GM03348 (cell line): ENCODE measurements at regions not wholly inside any gene's neighbourhood (a gene's known extent, or its start where the extent isn't known, plus 50 kb on each side); places are given as distances from the start of the nearest gene placed in this dataset.
A peak's percentile ranks its signal among the peaks of the same experiment; 100 is the strongest.

Source experiments
- DNase-seq: peaks from one replicate; pipeline ENCODE4 v3.0.0; 2012; ENCODE audit warnings: low spot score

GRCh38 chr7:12741951-12742575 is 54.6 kb downstream of the ARL4A start:
- no peak for DNase-seq

DNA sequence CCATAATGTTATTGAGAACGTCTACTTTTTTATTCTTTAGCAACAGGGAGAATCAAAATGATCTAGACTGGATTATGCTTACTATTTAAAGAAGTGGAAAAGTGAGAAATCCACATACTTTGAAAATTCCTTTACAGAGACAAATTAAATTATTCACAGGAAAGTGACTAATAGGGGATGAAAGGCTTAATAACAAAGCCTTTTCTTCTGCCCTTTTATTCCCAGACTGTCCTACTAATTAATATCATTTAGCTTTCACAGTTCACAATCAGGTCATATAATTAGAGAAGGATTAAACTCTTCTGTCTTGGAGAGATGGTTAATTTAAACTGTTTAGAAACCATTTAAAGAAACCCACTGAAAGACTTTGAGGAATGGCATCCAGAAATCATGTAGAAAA is 58.8 kb downstream of the ARL4A start:
- DNase-seq, result no peak

DNA sequence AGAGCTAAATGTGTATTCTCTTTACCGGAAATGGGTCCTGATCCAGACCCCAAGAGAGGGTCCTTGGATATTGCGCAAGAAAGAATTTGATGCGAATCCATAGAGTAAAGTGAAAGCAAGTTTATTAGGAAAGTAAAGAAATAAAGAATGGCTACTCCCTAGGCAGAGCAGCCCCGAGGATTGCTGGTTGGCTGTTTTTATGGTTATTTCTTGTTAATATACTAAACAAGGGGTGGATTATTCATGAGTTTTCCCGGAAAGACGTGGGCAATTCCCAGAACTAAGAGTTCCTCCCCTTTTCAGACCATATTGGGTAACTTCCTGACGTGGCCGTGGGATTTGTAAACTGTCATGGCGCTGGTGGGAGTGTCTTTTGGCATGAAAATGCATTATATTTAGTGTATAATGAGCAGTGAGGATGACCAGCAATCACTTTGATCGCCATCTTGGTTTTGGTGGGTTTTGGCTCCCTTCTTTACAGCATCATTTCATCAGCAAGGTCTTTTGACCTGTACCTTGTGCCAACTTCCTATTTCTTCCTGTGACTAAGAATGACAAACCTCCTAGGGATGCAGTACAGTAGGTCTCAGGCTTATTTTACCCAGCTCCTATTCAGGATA is 60.4 kb downstream of the ARL4A start:
- DNase-seq, result no peak

DNA sequence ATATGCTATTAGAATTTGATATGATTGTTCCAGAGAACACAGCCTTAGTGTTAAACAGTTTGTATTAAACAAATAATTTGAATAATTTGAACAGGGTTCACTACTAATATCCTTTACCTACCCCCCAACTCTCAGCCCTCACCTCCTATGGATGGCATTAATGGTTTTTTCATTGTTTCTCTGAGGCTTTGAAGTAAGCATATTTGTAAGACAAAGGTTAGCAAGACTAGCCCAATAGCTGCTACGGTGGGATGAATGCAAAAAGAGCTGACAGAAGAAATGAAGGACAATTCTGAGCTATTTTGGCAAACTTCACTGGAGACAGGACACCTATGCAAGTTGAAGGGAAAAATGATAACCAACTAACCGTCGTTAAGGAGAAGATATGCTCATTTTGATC is 61.6 kb downstream of the ARL4A start:
- no peak for DNase-seq

DNA sequence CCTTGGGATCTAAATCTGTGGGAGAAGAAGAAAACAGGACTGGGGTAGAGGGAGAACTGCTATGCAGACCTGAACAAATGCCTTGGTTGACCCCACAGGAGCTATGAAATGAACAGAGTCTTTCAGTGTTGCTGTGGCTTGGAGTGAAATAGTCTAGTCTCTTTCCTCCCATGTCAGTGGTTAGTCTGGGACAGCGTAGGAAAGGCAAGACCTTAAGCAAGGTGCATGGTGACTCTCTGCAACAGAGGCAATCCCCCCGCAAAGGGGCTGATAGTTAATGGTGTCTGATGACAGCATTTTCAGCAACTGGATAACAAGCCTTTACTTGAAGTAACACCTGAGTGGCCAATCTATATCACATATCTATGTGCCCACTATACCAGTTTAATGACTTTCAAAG is 62.3 kb downstream of the ARL4A start:
- no peak for DNase-seq

DNA sequence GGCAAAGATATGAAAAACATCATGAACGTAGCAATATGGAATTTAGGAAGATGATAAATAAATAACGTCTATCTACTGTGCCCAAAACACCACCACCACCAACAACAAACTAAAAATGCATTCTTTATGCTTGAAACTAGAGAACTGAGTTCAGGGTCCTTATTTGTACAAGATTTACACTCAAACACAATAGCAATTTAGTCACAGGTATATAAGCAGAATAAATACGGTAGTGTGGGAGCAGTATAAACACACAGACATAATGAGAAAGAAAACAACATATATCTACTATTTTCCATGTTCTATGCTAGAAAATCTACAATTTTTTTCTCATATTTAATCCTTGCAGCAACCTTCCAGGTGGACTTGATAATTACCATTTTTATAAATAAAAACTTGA is 64.3 kb downstream of the ARL4A start:
- no peak for DNase-seq

- DNase-seq, result peak; percentile 26
Observed at GRCh38 chr7:12754179-12754578, 66.7 kb downstream of the ARL4A start.

DNA sequence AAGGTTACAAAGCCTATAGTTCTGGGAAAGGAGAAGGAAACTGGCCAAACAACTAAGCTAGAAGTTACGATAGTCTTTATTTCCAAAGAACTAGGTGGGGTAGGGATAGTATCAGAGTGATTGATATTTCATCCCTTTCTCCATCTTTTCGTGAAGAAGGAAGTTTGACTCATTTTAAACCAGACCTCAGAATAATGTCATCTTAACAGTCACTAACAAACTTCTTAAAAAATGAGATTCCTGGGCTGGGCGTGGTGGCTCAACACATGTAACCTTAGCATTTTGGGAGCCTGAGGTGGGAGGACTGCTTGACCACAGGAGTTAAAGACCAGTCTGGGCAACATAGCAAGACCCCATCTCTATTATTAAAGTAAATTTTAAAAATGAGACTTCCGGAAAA is 69.4 kb downstream of the ARL4A start:
- peak; percentile 52 for DNase-seq

DNA sequence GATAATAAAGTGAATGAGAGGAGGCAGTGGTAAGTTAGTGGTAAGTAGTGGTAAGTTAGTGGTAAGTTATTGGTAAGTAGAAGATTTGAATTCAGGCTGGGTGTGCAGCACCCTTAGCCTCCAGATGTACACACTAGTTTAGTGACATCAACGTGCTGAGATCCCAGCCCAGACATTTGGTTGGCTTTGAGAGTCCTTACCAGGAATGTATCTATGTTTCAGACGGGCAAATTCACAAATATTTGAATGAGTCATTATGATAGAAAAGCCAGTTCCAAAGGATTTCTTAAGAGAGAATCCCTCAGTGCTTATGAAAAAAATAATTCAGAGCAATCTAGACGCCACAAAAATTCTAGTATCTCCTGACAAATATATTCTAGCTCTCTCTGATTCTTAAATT is 70.0 kb downstream of the ARL4A start:
- DNase-seq, result peak; percentile 82

DNA sequence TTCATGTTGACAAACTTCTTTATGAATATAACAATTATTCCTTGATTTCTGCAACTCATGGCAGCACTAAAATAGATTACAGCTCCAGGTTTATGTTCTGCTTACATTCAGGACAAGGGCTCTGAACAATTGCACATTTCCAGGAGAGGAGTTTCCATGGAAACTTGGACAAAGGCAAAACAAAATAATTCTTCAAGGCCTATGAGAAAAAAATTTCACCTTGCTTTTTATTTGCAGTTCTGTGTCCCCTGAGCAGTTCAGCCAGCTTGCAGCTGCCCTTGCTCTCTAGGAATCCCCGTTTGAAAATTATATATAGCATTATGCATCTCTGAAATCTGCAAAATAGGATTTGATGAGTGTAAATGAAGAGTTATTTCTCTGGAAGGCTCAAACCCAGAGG is 71.7 kb downstream of the ARL4A start:
- DNase-seq, result no peak

- no peak for DNase-seq
Observed at GRCh38 chr7:12761111-12761510, 73.7 kb downstream of the ARL4A start.

GRCh38 chr7:12761691-12762090 is 74.3 kb downstream of the ARL4A start:
- DNase-seq, result no peak

DNA sequence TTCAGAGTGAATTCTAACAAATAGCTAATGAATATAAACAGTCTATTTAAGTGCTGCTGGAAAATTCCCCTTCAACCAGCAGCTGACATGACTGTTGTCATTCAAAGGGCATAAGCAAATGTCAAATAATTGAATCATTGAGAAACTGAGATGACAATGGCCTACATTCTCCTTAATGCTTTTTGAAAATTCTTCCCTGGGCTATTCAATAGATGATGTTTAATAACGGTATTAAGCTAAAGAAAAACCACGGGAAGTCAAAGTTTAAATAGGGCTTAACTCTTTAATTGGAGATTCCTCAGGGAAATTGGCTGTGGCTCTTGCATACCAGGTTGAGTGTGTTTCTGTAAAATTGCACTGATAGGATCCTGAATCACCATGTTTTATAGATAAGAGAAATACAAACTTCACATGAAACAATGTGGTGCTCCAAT is 77.0 kb downstream of the ARL4A start:
- DNase-seq, result no peak

GRCh38 chr7:12765431-12766100 is 78.1 kb downstream of the ARL4A start:
- DNase-seq, result peak; percentile 21

- DNase-seq, result no peak
Observed at GRCh38 chr7:12766416-12766815, 79.0 kb downstream of the ARL4A start.

DNA sequence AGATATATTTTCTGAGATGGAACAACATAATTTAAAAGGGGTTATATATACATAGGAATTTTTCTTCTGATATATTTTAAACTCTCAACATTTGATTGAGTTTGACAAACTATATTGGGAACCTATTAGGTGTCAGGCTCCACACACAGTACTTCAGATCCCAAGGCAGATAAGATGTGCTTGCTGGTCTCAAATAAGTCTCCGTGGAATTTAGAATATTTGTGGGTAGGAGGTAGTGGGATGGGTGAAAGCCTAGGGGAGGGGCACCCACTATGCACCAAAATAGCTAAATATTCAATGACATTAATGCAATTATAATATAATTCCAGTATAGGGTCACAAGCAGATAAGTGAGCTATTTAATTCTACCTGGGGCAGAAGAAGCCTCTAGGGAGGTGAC is 81.5 kb downstream of the ARL4A start:
- DNase-seq, result no peak

DNA sequence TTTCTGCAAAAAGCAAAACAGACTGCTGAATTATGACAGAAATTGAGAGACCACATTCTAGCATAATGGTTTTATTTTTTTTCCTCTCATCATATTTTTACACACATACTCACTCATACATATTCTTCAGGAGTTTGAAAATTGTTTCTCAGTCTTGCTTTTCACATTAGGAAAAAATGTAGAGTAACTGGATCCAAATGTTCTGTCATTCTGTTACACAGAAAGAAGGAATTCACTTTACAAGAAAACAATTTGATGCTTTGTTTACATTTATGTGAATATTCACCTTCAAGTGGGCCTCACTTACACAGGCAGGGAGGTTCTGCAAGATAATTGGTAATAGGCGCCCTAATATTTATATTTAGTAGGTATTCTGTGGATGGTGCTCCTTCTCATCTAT is 82.0 kb downstream of the ARL4A start:
- peak; percentile 12 for DNase-seq

- DNase-seq, result no peak
Observed at GRCh38 chr7:12770227-12770975, 83.0 kb downstream of the ARL4A start.

DNA sequence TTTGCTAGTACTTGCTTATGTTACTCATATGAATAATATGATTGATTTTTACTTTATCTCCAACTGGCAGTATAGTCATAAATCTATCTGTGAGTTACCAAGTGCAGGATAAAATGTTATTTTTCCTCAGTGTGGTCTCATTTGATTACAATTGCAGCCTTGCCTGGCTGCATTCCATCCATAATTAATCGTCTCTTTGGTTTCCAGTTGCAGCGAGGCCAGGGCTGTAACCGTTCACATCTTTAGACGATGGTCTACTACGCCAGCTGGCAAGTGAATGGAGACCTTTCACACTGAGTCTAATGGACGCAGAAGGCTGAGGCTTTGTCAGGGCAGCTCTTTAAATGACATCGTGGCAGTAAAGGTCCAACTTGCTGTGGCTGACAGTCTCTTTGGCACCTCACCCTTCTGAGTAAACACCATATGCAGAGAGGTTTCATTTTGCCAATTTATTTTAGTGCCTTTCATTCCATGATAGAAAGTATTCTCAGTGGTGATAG is 84.0 kb downstream of the ARL4A start:
- DNase-seq, result peak; percentile 40

- DNase-seq, result no peak
Observed at GRCh38 chr7:12772768-12773167, 85.3 kb downstream of the ARL4A start.

GRCh38 chr7:12777257-12777656 is 89.8 kb downstream of the ARL4A start:
- no peak for DNase-seq

GRCh38 chr7:12779947-12780346 is 92.5 kb downstream of the ARL4A start:
- DNase-seq, result no peak
